Mesenteric fat pad (tissue), 1 donor: ENCODE measurements at regions not wholly inside any gene's neighbourhood (a gene's known extent, or its start where the extent isn't known, plus 50 kb on each side); places are given as distances from the start of the nearest gene placed in this dataset.

ENCODE experiments used
- DNase-seq: peaks from one replicate; pipeline ENCODE4 v3.0.0-alpha.2; 2020; ENCODE audit warnings: low spot score
- donor health status: DM: yes; HTN: yes; CAD: no.

- no peak for DNase-seq
Observed at GRCh38 chr1:244339073-244339692, 112.5 kb downstream of the ADSS2 start.

- no peak for DNase-seq
Observed at GRCh38 chr1:244339776-244340175, 111.9 kb downstream of the ADSS2 start.

GRCh38 chr1:244340396-244340795, 111.3 kb downstream of the ADSS2 start:
- no peak for DNase-seq

DNA sequence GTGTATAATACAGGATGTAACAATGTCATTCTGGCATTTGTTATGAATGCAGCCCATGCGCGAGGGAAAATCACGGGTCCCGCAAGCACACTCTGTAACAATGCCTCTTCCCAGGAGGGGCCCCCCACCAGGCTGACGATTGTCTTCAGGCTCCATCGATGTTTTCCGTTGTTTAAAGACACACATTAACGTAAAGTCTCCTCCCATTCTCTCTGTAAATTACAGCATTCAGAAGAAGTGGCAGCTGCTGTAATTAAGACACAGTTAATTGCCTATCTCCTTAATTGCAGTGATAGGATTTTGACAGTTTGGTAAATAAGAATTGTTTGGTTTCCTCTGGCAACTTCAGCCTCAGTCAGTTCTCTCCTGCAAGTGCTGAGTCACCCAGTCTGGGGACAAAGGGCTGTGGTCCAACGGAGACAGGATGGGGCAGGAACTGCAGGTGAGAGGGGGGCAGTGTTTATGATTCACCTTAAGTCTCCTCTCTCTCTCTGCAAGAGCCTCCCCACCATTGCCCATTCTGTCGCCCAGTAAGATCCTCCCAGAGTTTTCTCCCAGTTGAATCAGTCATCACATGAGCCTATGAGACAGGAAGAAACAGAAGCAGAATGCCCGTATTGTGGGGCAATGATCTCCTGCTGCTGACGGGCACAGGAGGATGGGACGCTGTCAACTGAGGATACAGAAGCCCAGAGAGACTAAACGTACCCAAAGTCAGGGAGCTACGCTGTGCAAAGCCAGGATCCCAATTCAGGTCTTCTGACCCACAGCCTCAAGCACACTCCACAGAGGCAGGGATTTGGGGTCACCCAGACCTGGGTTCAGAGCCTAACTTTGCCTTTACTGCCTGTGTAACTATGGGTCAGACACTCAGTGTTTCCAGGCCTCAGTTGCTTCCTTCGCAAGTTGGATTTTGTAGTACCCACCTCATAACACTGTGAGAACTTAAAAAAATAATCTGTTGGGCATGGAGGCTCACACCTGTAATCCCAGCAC, 110.0 kb downstream of the ADSS2 start:
- no peak for DNase-seq

GRCh38 chr1:244344001-244344400, 107.7 kb downstream of the ADSS2 start:
- no peak for DNase-seq

DNA sequence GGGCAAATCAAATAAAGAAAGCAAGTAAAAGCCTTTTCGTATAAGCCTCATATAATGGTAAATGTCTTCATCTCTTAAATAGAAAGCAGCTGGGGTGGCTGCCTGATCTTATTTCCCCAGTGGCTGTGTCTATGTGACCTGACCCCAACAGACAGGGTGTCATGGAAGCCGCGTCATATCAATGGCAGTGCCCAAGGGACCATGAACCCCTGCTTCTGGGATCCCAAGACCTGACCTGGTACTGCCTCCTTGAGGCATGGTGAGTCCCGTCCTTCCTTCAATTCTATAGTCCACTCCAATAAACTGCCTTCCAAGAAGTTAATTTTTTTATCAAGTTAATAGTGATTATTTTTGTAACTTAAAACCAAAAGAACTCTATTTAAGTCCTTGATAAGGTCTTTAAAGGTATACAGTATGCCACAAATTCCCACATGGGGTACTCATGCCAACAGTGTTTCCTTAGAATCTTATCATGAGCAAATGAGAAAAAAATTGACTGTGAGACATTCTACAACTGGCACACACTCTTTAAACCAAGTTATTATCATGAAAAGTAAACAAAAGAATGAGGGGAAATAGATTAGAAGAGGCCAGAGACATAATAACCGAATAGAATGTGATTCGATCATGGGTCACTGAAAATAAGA, 104.6 kb downstream of the ADSS2 start:
- no peak for DNase-seq

DNA sequence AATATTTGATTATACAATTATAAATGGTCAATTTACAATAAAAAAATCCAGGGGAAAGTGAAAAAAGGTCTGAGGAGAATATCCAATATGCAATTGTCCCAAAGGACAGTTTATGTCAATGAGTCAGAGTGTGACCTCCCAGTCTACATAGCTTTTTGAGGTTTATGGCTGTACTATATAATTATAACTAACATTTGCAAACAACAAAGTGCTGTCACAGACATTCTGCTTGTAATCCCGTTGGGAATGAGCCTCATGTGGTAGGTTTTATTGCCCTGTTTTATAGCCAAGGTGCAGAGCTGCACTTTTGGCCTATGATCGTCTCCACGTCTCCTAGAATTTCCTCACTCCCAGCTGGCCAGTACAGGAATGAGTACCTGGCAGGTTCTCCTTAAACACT, 103.8 kb downstream of the ADSS2 start:
- no peak for DNase-seq

DNA sequence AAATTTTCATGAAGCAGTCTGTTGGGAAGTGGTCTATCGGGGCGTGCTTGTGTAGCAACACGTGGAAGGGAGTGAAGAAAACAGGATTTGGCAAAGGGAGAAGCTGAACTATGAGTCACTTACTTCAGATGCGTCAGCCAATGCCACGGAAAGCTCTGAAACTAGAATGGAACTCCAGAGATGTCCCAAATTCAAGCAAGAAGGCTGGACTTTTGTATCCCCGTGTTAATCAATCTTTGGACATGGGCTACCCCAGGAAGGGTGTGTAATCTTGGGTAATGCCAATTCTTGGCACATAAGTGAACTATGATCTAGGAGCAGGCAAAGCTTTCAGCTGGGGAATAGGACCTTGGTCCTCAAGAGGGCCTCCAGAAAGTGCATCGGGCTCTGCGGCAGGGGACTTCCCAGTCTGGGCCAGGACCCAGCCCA, 102.6 kb downstream of the ADSS2 start:
- no peak for DNase-seq

- no peak for DNase-seq
Observed at GRCh38 chr1:244349581-244350001, 102.1 kb downstream of the ADSS2 start.

GRCh38 chr1:244350027-244350426, 101.7 kb downstream of the ADSS2 start:
- DNase-seq: no peak

DNA sequence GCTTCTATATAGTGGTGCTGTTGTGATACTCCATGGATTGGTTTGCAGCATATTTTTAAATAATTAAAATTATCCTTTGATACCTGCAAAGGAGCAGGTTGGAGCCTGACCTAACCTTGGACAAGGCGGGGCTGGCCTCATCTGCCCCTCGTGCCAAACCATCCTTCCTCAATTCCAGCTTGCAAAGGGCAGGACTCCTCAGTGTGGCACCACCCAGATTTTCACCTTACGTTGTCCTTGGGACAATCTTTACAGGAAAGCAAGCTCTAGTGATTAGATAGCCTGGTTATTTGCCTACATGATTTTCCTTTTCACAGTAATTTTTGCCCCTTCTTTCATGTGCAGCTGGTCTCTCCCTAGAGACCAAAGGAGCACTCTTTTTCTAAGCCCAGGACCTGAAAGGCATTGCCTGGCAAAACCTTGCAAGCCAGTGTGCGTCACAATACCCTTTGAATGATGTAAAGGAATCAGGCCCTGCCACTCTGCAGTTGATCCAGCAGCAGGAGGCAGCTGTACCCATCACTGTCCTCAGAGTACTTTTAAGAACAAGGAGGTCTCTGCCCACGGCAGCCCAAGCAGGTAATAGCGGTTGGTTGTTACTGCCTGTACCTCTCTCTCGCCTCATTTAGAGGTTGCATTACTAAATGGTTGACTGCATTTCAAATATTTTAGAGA, 99.4 kb downstream of the ADSS2 start:
- DNase-seq: no peak

DNA sequence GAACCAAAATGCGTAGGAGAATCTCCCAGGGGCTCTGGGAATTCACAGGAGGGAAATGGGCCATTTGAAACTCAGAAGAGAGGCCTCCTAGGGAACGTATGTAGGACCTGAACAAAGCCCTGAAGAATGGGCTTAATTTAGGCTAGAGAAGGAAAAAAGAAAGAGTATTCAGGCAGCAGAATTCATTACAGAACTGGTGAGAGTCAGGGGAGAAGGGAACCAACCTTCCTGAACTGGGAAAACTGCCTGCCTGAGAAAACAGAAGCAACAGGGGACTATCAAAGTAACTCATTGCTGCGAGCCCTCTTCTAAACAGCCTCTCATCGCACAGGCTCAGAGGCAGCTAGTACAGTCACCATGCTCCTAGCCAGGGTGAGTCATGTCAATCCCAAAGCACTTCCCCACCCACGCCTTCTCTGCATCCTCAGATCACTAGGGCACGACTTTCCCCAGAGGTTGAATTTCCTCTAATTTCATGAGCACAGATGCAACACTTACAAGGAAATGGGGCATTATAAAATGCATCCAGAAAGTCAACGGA, 98.1 kb downstream of the ADSS2 start:
- DNase-seq: no peak

- peak; percentile 45 for DNase-seq
Observed at GRCh38 chr1:244354810-244355278, 96.9 kb downstream of the ADSS2 start.

- DNase-seq: no peak
Observed at GRCh38 chr1:244356376-244356775, 95.3 kb downstream of the ADSS2 start.
